Ovary (tissue), 3 donors: ENCODE measurements at regions not wholly inside any gene's neighbourhood (a gene's known extent, or its start where the extent isn't known, plus 50 kb on each side); places are given as distances from the start of the nearest gene placed in this dataset.
"Not testable (repeated sequence)": the region's sequence is repeated elsewhere in the genome, so short reads cannot be mapped to it uniquely, and the experiment has no call there.

Experiments
- EP300 ChIP-seq: sonication (generic); formaldehyde crosslinking; IDR thresholded peaks from one replicate; pipeline ENCODE4 v1.6.1; 2017; ENCODE audit warnings: antibody characterized with exemption
- POLR2A ChIP-seq: fragments of 450-650 bp; IDR thresholded peaks from one replicate; pipeline ENCODE4 v1.6.1; 2017; ENCODE audit warnings: antibody characterized with exemption, mild to moderate bottlenecking, moderate library complexity
- TF ChIP-seq, protein P1 (sequence below), 3 donors: fragments of 450-650 bp in 2 of 3; fragments of 200-600 bp in 1 of 3; IDR thresholded peaks; one replicate each; pipeline versions ENCODE4 v1.5.1 to v1.8.0; 2016 to 2022; ENCODE audit warnings: antibody characterized with exemption in 3 of 3, mild to moderate bottlenecking in 1 of 3
- donor health status: DM: no; HTN: no; CAD: no.

DNA sequence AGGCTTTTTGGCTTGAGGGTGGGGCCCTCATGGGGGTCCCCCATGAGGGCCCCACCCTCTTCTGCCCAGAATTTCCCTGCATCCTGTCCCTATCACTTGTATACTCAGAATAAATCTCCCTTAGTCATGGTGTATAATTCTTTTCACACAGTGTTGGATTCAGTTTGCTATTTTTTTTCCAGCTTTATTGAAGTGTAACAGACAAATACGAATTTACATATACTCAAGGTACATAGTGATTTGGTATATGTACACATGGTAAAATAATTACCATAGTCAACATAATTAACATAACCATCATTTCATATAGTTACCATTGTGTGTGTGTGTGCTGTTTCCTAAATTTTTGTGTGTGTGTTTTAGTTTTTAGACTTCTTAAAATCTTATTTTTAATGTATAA is 289.4 kb downstream of the CNTNAP3B start:
- TF ChIP-seq, protein P1, sequence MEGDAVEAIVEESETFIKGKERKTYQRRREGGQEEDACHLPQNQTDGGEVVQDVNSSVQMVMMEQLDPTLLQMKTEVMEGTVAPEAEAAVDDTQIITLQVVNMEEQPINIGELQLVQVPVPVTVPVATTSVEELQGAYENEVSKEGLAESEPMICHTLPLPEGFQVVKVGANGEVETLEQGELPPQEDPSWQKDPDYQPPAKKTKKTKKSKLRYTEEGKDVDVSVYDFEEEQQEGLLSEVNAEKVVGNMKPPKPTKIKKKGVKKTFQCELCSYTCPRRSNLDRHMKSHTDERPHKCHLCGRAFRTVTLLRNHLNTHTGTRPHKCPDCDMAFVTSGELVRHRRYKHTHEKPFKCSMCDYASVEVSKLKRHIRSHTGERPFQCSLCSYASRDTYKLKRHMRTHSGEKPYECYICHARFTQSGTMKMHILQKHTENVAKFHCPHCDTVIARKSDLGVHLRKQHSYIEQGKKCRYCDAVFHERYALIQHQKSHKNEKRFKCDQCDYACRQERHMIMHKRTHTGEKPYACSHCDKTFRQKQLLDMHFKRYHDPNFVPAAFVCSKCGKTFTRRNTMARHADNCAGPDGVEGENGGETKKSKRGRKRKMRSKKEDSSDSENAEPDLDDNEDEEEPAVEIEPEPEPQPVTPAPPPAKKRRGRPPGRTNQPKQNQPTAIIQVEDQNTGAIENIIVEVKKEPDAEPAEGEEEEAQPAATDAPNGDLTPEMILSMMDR (IDR thresholded peaks at IDR 0.05), result not testable (repeated sequence)
- not testable (repeated sequence) for TF ChIP-seq POLR2A, EP300
